PFSK-1 (cell line): ENCODE measurements at regions not wholly inside any gene's neighbourhood (a gene's known extent, or its start where the extent isn't known, plus 50 kb on each side); places are given as distances from the start of the nearest gene placed in this dataset.

Experiments used
- POLR2AphosphoS5 ChIP-seq: IDR thresholded peaks from 2 replicates; pipeline ENCODE4 v1.6.1; 2012; ENCODE audit warnings: low read depth, mild to moderate bottlenecking, control low read depth, low read length, moderate library complexity
- SIN3A ChIP-seq: IDR thresholded peaks from 2 replicates; pipeline ENCODE4 v1.6.1; 2012; ENCODE audit warnings: mild to moderate bottlenecking, low read length, moderate library complexity, borderline replicate concordance; ENCODE audit not compliant: insufficient read depth

DNA sequence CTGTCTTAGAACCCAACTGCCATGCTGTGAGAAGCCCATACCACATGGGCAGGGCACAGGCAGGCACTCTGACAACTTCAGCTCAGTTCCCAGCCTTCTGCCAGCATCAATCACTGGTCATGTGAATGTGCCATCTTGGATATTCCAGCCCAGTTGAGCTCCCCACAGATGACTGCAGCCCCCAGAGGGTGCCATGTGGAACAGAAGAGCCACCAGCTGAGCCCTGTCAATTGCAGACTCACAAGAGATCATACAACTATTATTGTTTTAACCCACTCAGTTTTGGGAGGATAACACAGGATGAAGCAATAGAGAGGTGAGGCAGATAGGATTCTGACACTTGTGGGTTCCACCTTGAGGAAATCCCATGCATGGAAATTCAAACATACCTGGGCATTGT is 78.4 kb upstream of the ZBTB40 start:
- TF ChIP-seq POLR2AphosphoS5, result no peak
- TF ChIP-seq SIN3A, result no peak
